ENCODE measurements at regions not wholly inside any gene's neighbourhood (a gene's known extent, or its start where the extent isn't known, plus 50 kb on each side); places are given as distances from the start of the nearest gene placed in this dataset.
A peak's percentile ranks its signal among the peaks of the same experiment; 100 is the strongest.

- Histone ChIP-seq H3K27me3 (ENCODE audit: control insufficient read depth, insufficient read depth, low read length) (no peaks in the 10 kb centered on the region), H3K27ac (ENCODE audit: low read depth, low read length) (no peak overlapping the region), H3K4me3 (ENCODE audit: low read depth, low read length) (no peak overlapping the region), H3K9me3 (ENCODE audit: control insufficient read depth, insufficient read depth, low read depth, low read length) (peaks cover 9% of the 10 kb centered on the region), H3K36me3 (ENCODE audit: control insufficient read depth, insufficient read depth, low read length) (peaks cover 3% of the 10 kb centered on the region; the same call in 1 of the 2 replicates), H3K4me1 (ENCODE audit: control insufficient read depth, insufficient read depth, low read length) (peaks cover 3% of the 10 kb centered on the region; the same call in 1 of the 2 replicates), H3K9ac (ENCODE audit: low read length) (no peak overlapping the region)
These were observed 267.4 kb upstream of the HMGA2 start for GRCh38 chr12:65556676-65557437.

GRCh38 chr12:65557438-65558181 is 266.7 kb upstream of the HMGA2 start:
- H3K9ac ChIP-seq (ENCODE audit: low read length), result no peak overlapping the region
- H3K4me1 ChIP-seq (ENCODE audit: control insufficient read depth, insufficient read depth, low read length), result peaks cover 3% of the 10 kb centered on the region; the same call in 1 of the 2 replicates
- no peak overlapping the region for H3K27ac ChIP-seq (ENCODE audit: low read depth, low read length)
- H3K27me3 ChIP-seq (ENCODE audit: control insufficient read depth, insufficient read depth, low read length), result no peaks in the 10 kb centered on the region
- H3K9me3 ChIP-seq (ENCODE audit: control insufficient read depth, insufficient read depth, low read depth, low read length), result peaks cover 9% of the 10 kb centered on the region
- H3K36me3 ChIP-seq (ENCODE audit: control insufficient read depth, insufficient read depth, low read length), result peaks cover 3% of the 10 kb centered on the region; the same call in 1 of the 2 replicates
- no peak overlapping the region for H3K4me3 ChIP-seq (ENCODE audit: low read depth, low read length)

- Histone ChIP-seq H3K4me1 (ENCODE audit: control insufficient read depth, insufficient read depth, low read length) (peaks cover 6% of the 10 kb centered on the region; the same call in 1 of the 2 replicates), H3K27me3 (ENCODE audit: control insufficient read depth, insufficient read depth, low read length) (no peaks in the 10 kb centered on the region), H3K9me3 (ENCODE audit: control insufficient read depth, insufficient read depth, low read depth, low read length) (peaks cover 9% of the 10 kb centered on the region), H3K9ac (ENCODE audit: low read length) (no peak overlapping the region), H3K36me3 (ENCODE audit: control insufficient read depth, insufficient read depth, low read length) (peaks cover 3% of the 10 kb centered on the region; the same call in 1 of the 2 replicates), H3K27ac (ENCODE audit: low read depth, low read length) (no peak overlapping the region), H3K4me3 (ENCODE audit: low read depth, low read length) (no peak overlapping the region)
These were observed 264.0 kb upstream of the HMGA2 start for GRCh38 chr12:65560286-65560685.

- Histone ChIP-seq H3K4me1 (ENCODE audit: control insufficient read depth, insufficient read depth, low read length) (peaks cover 21% of the 10 kb centered on the region), H3K27me3 (ENCODE audit: control insufficient read depth, insufficient read depth, low read length) (no peaks in the 10 kb centered on the region), H3K4me3 (ENCODE audit: low read depth, low read length) (no peak overlapping the region), H3K9ac (ENCODE audit: low read length) (no peak overlapping the region), H3K9me3 (ENCODE audit: control insufficient read depth, insufficient read depth, low read depth, low read length) (no peaks in the 10 kb centered on the region), H3K27ac (ENCODE audit: low read depth, low read length) (no peak overlapping the region), H3K36me3 (ENCODE audit: control insufficient read depth, insufficient read depth, low read length) (no peaks in the 10 kb centered on the region)
These were observed 262.4 kb upstream of the HMGA2 start for GRCh38 chr12:65561798-65562382.

GRCh38 chr12:65565601-65566560 is 258.4 kb upstream of the HMGA2 start:
- H3K9me3 ChIP-seq (ENCODE audit: control insufficient read depth, insufficient read depth, low read depth, low read length), result no peaks in the 10 kb centered on the region
- no peaks in the 10 kb centered on the region for H3K27me3 ChIP-seq (ENCODE audit: control insufficient read depth, insufficient read depth, low read length)
- H3K4me3 ChIP-seq (ENCODE audit: low read depth, low read length), result no peak overlapping the region
- peaks cover 19% of the 10 kb centered on the region for H3K4me1 ChIP-seq (ENCODE audit: control insufficient read depth, insufficient read depth, low read length)
- H3K9ac ChIP-seq (ENCODE audit: low read length), result peak overlapping the region; percentile 0
- no peak overlapping the region; the same call in 1 of the 2 replicates for H3K27ac ChIP-seq (ENCODE audit: low read depth, low read length)
- H3K36me3 ChIP-seq (ENCODE audit: control insufficient read depth, insufficient read depth, low read length), result no peaks in the 10 kb centered on the region

- 0 out of 2 replicates have a peak overlapping the region, but pooled peaks have one; percentile 26 for H3K27ac ChIP-seq (ENCODE audit: low read depth, low read length)
- no peak overlapping the region for H3K9ac ChIP-seq (ENCODE audit: low read length)
- H3K9me3 ChIP-seq (ENCODE audit: control insufficient read depth, insufficient read depth, low read depth, low read length), result no peaks in the 10 kb centered on the region
- no peak overlapping the region for H3K4me3 ChIP-seq (ENCODE audit: low read depth, low read length)
- H3K36me3 ChIP-seq (ENCODE audit: control insufficient read depth, insufficient read depth, low read length), result no peaks in the 10 kb centered on the region
- no peaks in the 10 kb centered on the region for H3K27me3 ChIP-seq (ENCODE audit: control insufficient read depth, insufficient read depth, low read length)
- H3K4me1 ChIP-seq (ENCODE audit: control insufficient read depth, insufficient read depth, low read length), result peaks cover 19% of the 10 kb centered on the region
These were observed 257.5 kb upstream of the HMGA2 start for GRCh38 chr12:65566751-65567150.

- no peak overlapping the region for H3K4me3 ChIP-seq (ENCODE audit: low read depth, low read length)
- H3K36me3 ChIP-seq (ENCODE audit: control insufficient read depth, insufficient read depth, low read length), result no peaks in the 10 kb centered on the region
- no peak overlapping the region for H3K9ac ChIP-seq (ENCODE audit: low read length)
- no peaks in the 10 kb centered on the region for H3K27me3 ChIP-seq (ENCODE audit: control insufficient read depth, insufficient read depth, low read length)
- no peak overlapping the region for H3K27ac ChIP-seq (ENCODE audit: low read depth, low read length)
- peaks cover 19% of the 10 kb centered on the region for H3K4me1 ChIP-seq (ENCODE audit: control insufficient read depth, insufficient read depth, low read length)
- no peaks in the 10 kb centered on the region for H3K9me3 ChIP-seq (ENCODE audit: control insufficient read depth, insufficient read depth, low read depth, low read length)
These were observed 256.5 kb upstream of the HMGA2 start for GRCh38 chr12:65567820-65568219.

GRCh38 chr12:65568517-65568916 is 255.8 kb upstream of the HMGA2 start:
- H3K27ac ChIP-seq (ENCODE audit: low read depth, low read length), result no peak overlapping the region
- H3K4me1 ChIP-seq (ENCODE audit: control insufficient read depth, insufficient read depth, low read length), result peaks cover 19% of the 10 kb centered on the region
- H3K9me3 ChIP-seq (ENCODE audit: control insufficient read depth, insufficient read depth, low read depth, low read length), result no peaks in the 10 kb centered on the region
- no peak overlapping the region for H3K4me3 ChIP-seq (ENCODE audit: low read depth, low read length)
- no peak overlapping the region for H3K9ac ChIP-seq (ENCODE audit: low read length)
- no peaks in the 10 kb centered on the region for H3K27me3 ChIP-seq (ENCODE audit: control insufficient read depth, insufficient read depth, low read length)
- no peaks in the 10 kb centered on the region for H3K36me3 ChIP-seq (ENCODE audit: control insufficient read depth, insufficient read depth, low read length)

GRCh38 chr12:65570451-65571130 is 253.7 kb upstream of the HMGA2 start:
- peaks cover 13% of the 10 kb centered on the region for H3K4me1 ChIP-seq (ENCODE audit: control insufficient read depth, insufficient read depth, low read length)
- no peaks in the 10 kb centered on the region for H3K36me3 ChIP-seq (ENCODE audit: control insufficient read depth, insufficient read depth, low read length)
- no peak overlapping the region for H3K4me3 ChIP-seq (ENCODE audit: low read depth, low read length)
- peaks cover 2% of the 10 kb centered on the region; the same call in 1 of the 2 replicates for H3K9me3 ChIP-seq (ENCODE audit: control insufficient read depth, insufficient read depth, low read depth, low read length)
- H3K27me3 ChIP-seq (ENCODE audit: control insufficient read depth, insufficient read depth, low read length), result no peaks in the 10 kb centered on the region
- H3K27ac ChIP-seq (ENCODE audit: low read depth, low read length), result no peak overlapping the region
- no peak overlapping the region for H3K9ac ChIP-seq (ENCODE audit: low read length)

GRCh38 chr12:65574867-65575266 is 249.4 kb upstream of the HMGA2 start:
- Histone ChIP-seq H3K4me1 (ENCODE audit: control insufficient read depth, insufficient read depth, low read length) (no peaks in the 10 kb centered on the region), H3K9ac (ENCODE audit: low read length) (no peak overlapping the region), H3K27me3 (ENCODE audit: control insufficient read depth, insufficient read depth, low read length) (no peaks in the 10 kb centered on the region), H3K27ac (ENCODE audit: low read depth, low read length) (no peak overlapping the region), H3K4me3 (ENCODE audit: low read depth, low read length) (no peak overlapping the region), H3K36me3 (ENCODE audit: control insufficient read depth, insufficient read depth, low read length) (no peaks in the 10 kb centered on the region), H3K9me3 (ENCODE audit: control insufficient read depth, insufficient read depth, low read depth, low read length) (peaks cover 5% of the 10 kb centered on the region; the same call in 1 of the 2 replicates)
